NOMO-1 (cell line): ENCODE measurements at regions not wholly inside any gene's neighbourhood (a gene's known extent, or its start where the extent isn't known, plus 50 kb on each side); places are given as distances from the start of the nearest gene placed in this dataset.

Source experiments
- DNase-seq, 2 experiments: peaks; one replicate each; lab custom pipeline; 2025; ENCODE audit not compliant: unreplicated experiment in 2 of 2; lab: John Stamatoyannopoulos, UW

DNA sequence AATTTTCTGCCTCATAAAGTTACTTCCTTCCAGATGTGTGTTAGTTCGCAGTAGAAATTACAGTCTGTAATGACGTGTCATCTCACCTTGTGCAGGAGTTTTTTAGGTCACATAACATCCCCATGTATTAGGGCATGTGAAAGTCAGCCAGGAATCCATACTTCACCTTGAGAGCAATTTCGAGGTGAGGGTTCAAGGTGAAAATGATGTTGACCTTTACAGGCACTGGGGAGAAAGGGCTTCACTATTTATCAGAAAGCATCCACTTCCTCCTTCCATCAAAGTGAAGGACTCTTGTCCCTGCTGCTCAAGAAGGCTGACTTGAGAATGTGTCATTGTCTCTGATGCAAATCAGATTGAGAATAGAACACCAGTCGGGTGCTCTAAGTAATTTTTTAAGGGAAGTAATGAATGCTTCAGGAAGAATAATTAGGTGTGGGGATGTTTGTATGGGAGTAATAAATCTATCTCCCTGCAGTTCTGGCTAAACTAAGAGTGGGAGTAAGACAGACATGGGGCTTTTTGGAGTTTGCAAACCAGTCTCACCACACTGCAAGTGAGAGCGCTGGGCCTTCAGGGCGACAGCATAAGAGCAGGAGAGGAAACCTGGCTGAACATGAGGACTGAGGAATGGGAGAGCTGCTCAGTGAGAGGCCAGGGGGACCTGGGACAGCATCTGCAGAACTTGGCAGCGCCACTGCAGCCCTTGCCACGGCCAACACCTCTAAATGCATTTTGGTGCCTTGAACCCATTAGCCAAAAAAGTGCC is 85.9 kb upstream of the IL12A start:
- DNase-seq = peak; percentile 49 to 79

DNA sequence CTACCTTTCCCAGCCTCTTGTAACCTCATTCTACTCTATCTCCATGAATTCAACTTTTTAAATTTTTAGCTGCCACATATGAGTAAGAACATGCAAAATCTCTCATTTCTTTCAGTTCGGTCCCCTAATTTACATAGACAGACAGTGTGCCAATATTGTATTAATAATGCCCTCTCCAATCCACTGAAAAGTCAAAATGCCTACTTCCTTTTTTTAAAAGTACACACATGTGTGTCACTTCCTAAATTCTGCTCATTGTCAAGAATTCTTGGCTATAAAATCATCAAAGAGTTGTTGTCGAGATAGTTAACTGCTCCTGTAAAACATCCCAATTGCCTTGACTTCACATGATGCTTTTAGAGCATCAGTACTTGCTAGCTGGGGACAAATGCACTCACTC is 84.2 kb upstream of the IL12A start:
- DNase-seq = peak; percentile 75 to 98

DNA sequence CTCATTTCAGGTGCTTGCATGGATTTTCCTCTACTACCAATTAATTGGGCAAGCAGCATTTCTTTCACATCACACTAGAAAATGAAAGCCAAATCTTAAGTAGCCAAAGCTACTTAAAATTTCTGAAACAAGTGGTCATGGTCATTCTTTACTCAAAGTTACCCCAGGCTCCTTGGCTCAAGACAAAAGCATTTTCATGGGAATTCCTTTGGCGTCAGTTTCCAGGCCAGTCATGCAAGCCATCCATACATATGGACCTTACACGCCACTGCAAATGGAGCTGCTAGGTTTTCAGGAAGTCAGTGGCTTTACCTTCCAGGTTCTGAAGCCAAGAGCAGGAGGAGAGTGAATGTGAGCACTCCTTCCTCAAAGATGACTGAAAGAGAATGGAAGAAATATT is 83.7 kb upstream of the IL12A start:
- DNase-seq = no peak

DNA sequence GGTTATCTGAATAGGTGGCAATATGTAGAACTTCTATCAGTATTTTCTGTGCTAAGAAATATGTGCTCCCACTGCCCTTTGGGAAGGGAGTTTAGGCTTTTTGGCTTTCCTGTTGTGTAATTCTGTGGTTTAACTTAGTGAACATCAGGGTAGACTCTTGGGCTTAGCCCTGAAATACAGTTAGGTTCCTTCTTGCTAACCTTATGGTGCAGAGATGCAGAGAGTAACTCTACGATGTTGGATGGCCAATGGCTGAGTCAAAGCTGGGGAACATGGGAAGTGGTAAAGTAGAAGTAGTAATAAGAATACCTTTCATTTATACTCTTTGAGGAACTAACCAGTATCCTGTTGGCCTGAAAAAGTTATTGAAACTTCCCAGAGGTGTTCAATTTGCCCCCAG is 80.8 kb upstream of the IL12A start:
- peak; percentile 90 to 91 for DNase-seq

DNA sequence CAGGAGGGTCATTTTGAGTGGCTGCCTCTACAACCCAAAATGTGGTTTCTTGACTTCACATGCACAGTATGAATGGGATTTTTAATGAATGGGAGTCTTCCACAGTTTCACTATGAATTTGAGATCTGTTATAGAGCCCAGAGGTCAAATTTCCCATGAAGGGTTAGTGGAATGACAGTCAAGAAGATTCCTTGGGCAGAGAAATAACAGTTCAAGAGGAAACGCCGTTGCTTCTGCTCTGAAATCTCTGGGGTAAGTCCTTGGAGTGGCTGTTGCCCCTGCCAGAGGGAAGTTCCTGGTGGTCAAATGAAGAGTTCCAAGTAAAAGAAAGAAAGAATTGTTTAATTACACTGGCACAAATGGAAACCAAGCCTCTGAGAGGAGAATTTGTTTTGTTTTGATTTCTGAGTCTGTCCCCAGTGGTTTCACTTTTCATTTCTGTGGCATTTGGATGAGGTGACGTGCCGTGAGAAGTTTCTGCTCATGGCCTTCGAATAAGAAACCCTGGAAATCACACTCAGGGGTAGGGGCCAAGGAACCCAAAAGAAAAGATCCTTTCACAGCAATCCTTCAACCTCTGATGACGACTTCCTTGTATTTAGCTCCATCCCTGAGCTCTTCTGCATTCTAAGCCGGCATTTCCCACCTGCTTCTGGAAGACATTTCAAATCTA is 77.5 kb upstream of the IL12A start:
- DNase-seq = no peak

DNA sequence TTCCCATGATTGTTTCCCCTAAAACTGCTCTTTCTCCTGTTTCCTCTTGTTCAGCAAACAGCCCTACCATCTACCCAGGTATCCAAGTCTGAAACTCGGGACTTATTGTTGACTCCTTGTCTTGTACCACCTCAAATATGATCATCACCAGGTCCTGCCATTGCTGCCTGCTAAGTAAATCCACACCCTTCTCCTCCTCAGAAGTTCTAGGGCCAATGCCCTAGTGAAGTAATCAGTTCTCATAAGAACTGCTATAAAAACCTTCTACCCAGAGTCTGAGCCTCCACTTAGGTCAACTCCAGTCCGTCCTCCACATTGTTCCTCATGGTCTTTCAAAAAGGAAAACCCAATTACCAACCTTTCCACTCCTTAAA is 77.0 kb upstream of the IL12A start:
- DNase-seq = no peak

DNA sequence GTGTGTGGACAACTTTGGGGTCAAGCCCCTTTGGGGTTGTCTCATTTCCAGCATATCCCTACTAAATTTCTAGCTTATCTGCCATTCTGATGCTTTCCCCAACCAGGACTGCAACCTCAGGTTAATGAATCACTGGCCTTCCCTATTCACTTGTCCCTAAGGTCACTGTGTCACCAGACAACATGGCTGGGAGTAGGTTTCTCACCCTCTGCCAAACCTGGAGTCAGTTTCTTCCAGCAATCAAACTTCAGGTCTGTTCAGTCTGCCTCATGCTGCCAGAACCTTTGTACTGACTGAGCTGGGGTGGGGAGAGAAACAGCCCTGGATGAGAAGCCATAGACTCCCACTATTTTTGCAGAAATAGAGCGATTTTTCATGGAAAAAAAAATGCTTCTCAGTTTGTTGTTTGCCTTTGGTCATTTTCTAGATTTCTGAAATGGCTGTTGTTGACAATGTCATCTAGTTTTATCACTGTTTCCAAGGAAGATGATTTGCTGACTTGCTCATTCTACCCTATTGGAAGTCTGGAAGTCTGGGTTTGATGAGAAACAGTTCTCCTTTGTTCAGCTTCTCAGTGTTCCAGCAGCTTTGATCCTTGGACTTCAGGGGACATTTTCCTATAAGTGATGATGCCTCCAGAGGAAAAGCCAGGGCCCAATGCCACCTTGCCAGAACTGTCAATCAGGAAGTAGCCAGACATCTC is 74.8 kb upstream of the IL12A start:
- no peak for DNase-seq

DNA sequence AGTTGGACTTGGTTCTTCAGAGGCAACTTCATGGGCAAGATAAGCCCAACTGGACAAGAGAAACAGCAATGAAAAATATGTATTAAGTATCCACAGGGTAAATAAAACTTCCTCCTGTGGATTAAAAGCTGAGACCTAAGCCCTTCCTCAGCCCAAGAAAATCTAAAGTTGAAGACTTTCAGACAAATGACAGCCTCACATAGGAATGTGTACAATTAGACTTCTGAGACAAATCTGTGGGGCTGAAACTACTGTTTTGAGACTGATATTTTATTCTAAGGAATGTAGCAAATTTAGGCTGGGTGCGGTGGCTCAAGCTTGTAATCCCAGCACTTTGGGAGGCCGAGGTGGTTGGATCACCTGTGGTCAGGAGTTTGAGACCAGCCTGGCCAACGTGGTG is 74.2 kb upstream of the IL12A start:
- no peak for DNase-seq

DNA sequence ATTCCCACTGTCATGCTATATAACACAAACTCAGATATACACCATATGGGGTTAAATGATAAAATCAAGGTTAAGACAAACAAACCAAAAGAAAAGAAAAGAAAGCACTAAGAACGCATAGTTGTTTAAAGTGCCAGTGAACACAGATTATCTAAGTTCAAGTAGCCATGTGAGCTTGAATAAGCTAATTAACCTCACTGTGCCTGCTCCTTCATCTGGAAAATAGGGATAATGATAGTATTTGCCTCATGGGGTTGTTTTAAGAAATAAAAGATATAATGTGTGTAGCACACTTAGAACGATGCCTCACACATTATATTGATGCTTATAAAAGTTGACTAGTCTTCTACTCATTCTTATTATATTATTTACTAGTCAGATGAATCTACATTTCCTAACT is 72.6 kb upstream of the IL12A start:
- DNase-seq = no peak

DNA sequence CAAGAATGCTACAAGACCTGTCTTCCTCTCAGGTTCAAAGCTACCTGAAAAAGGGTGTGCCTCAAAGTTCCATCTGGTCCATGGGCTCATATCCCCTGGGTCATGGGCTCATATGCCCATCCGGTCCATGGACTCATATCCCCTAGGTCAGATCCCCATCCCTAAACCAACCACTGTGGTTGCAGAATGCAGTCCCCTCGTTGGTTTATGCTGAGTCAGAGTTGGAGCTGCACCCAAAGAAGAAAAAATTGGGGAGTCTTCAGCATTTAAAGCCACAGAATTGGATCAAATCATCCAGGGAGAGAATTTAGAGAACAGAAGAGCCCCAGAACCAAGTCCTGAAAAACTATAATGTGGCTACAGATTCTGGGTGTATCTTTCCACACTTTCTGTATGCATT is 71.5 kb upstream of the IL12A start:
- no peak for DNase-seq

DNA sequence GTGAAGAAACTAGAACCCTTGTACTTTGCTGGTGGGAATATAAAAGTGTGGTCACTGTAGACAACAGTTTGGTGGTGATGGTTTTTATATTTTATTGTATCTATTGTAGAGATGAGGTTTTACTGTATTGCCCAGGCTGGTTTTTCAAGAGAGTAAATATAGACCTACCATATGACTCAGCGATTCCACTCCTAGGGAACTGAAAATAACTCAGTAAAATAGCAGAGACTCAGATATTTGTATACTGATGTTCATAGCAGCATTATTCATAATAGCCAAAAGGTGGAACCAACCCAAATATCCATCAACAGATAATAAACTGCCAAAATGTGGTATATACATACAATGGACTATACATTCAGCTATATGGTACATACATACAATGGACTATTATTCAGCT is 68.8 kb upstream of the IL12A start:
- DNase-seq = peak; percentile 61 to 96

DNA sequence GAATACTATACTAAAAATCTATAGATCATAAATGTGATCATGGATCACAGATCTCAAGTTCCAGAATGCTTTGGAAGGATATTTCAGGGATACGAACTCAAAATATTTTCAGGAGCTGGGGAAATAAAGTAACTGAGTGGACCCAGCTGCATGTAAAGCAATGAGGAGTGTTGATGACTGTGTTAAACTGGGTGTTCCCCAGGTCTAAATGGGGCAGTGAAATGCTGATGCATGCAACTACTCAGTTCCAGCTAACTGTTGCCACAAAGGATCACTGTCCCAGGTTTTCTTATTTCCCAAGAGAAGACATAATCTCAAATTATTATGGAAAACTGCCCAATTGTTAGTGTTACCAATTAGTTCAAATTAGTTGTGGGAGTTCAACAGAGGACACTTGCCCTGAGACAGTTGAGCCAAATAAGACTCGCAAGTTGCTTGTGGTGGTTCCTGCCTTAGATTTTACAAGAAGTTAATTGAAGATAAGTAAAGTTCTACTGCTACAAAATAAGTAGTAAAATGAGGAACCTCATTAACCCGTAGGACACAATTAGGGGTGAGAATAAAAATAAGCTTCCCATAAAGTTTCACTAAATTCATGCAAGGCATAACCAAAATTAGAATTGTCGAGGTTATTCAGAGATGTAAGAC is 66.3 kb upstream of the IL12A start:
- DNase-seq = peak; percentile 69 to 95

DNA sequence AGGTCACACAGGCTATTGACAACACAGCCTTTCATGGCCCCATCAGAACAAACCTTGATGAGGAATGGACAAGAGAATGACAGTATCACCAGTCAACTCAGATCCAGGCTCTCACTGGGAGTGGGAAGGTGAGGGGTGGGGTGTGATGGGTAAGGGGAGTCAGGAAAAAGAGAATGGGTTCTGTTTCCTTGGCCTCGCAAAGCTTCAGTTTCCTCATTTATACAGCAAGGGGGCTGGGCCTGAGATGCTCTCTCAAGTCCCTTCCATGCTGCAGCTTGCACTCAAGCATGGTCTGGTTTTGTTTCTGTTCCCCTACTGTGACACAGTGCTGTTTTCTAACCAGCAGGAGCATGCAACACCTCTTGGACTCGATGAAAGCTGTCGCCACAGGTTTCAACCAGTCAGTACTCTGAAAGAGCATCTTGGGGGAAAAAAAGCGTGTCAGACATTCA is 65.7 kb upstream of the IL12A start:
- peak; percentile 86 to 95 for DNase-seq

DNA sequence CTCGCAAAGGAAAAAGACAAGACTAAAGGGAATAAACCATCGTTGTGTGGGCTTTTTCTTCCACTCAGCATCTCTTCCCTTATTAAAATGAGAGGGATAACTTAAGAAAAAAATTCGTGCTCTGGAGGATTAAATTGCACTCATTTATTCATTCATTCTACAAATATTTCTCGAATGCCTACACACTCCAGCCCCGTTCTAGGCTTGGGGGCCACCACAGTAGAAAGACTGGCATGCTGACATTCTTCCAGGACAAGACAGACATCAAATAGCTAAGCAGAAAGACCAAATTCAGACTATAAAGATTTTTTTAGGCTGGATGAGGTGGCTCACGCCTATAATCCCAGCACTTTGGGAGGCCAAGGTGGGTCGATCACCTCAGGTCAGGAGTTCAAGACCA is 65.3 kb upstream of the IL12A start:
- no peak for DNase-seq

DNA sequence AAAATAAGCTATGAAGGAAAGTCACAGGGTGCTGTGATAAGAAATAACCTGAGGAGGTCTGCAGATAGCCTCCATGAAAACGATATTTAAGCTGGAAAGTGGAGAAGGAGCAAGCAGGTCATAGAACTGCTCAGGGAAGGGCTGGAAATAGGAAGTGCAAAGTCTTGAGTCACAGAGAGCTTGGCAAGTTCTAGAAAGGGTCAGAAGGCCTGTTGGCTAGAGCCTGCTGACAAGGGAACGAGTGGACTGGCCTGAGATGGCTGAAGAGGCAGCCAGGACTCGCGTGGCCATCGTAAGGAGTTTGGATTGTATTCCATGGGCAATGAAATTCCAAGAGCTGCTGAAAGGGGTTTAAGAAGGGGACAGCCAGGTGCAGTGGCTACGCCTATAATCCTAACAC is 64.7 kb upstream of the IL12A start:
- peak; percentile 27 to 37 for DNase-seq

DNA sequence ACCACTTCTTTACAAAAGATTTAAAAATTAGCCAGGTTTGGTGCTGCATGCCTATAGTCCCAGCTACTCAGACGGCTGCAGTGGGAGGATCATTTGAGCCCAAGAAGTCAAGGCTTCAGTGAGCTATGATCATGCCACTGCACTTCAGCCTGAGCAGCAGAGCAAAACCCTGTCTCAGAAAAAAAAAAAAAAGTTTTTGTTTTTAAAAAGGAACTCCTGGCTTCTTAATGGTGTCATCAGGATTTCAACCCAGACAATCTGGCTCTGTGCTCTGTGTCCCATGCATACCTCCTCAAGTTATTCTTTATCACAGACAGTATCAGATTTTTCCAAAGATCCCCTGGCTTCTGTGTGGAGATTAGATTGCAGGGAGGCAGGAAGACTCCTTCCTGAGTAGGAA is 64.2 kb upstream of the IL12A start:
- no peak for DNase-seq

DNA sequence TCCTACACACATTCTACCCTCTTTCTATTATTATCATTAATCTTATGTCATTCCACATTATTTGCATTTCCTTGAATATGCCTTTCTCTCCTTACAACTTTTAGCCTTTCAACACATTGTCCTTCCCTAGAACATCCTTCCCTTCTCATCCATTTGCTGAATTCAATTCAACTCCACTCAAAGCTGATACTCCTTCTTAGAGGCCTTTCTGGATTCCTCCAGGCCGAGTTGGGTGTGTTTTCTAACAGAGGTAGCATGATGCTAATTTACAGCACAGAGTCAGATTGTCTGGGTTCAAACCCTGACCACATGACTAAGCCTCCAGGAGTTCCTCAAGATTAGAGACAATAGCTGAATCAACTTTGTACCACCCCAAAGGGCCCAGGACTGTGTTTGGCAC is 63.4 kb upstream of the IL12A start:
- DNase-seq = no peak

DNA sequence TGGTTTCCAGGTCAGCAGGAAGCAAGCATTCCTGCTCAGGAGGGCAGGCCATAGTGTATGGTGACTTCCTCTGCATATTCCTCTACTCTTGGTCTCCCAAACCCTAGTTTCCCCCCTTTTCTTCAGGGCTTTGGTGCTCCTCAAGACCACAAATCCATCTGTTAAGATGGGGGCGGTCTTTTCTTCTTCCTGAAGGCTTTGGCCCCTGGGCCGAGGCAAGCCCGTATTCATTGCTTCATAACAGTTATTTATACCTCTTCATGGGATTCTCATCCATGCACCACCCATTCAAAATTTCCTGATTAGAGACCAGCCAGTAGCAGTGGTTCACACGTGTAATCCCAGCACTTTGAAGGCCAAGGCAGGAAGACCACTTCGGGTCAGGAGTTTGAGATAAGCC is 62.1 kb upstream of the IL12A start:
- DNase-seq = no peak

DNA sequence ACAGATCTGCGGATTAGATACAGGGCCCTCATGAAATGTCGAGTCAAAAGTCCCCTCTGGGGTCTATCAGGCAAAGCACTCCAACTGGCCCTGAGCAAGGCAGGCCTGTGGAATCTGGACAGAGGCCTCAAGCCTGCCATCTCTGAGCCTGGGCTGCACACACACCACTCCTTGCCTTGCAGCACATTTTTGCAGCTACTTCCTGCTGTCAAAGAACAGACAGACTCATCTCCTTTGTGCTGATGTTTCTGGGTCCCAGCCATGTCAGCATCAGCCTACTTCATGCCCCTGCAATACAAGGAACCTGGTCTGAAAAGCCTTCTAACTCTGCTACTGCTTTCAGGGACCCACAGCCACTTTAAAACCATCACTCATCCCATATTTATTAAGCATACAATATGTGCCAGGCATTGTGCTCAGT is 60.6 kb upstream of the IL12A start:
- peak in 1 of 2 experiments; percentile 15 for DNase-seq

DNA sequence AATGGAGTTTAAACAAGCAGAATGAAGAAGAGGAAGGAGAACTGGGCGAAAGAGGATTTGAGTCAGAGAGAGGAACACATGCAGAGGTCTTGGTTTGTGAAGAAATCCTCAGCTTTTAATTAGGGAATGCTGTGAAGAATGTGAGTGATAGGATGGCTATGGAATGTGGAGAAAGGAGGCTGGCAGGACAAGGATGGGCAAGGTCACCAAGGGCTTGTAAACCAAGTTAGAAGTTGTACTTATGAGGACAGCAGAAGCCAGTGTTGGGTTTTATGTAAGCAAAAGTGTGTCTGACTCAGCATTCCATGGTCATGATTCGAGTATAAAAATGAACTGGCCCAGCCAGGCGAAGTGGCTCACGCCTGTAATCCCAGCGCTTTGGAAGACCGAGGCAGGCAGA is 60.0 kb upstream of the IL12A start:
- DNase-seq = peak in 1 of 2 experiments; percentile 59
